Gastrocnemius medialis (tissue), 4 donors: ENCODE measurements at regions not wholly inside any gene's neighbourhood (a gene's known extent, or its start where the extent isn't known, plus 50 kb on each side); places are given as distances from the start of the nearest gene placed in this dataset.

ENCODE experiments used
- ATAC-seq, 2 donors: fragments of 150-250 bp; one replicate each; pipeline ENCODE4 v1.9.1; 2016
- DNase-seq, 2 donors: peaks; one replicate each; pipeline ENCODE4 v3.0.0-alpha.2; 2019
- H3K27ac ChIP-seq, 4 donors: fragments of 200-600 bp; sonication (generic); 1 replicate in 1 of 4; 2 replicates in 3 of 4; pipeline ENCODE4 v1.5.1; 2016 to 2018; ENCODE audit warnings: mild to moderate bottlenecking in 2 of 4, moderate library complexity in 1 of 4
- H3K27me3 ChIP-seq, 3 donors: fragments of 200-600 bp; sonication (generic) in 2 of 3; 1 replicate in 1 of 3; 2 replicates in 2 of 3; pipeline versions ENCODE4 v1.5.1 to v1.6.0; 2016 to 2019; ENCODE audit warnings: mild to moderate bottlenecking in 1 of 3, moderate library complexity in 1 of 3
- H3K36me3 ChIP-seq, 2 donors: fragments of 200-600 bp; sonication (generic) in 1 of 2; one replicate each; pipeline ENCODE4 v1.5.1; 2017 to 2018
- H3K4me1 ChIP-seq, 2 donors: fragments of 200-600 bp; sonication (generic) in 1 of 2; one replicate each; pipeline ENCODE4 v1.5.1; 2016 to 2017; ENCODE audit warnings: mild to moderate bottlenecking in 2 of 2
- H3K4me3 ChIP-seq, 4 donors: fragments of 200-600 bp; sonication (generic) in 3 of 4; 1 replicate in 1 of 4; 2 replicates in 3 of 4; pipeline ENCODE4 v1.5.1; 2016 to 2019; ENCODE audit warnings: mild to moderate bottlenecking in 2 of 4
- H3K9me3 ChIP-seq, 3 donors: fragments of 200-600 bp; sonication (generic) in 2 of 3; 1 replicate in 1 of 3; 2 replicates in 2 of 3; pipeline ENCODE4 v1.5.1; 2016 to 2019
- POLR2A ChIP-seq, 2 donors: fragments of 450-650 bp; IDR thresholded peaks; one replicate each; pipeline ENCODE4 v1.6.1; 2017; ENCODE audit warnings: antibody characterized with exemption in 2 of 2, mild to moderate bottlenecking in 2 of 2, moderate library complexity in 2 of 2
- in situ Hi-C, 4 donors: fragments of 200-750 bp; cut with MboI; loops; one replicate each; pipeline versions ENCODE4 v1.15.0 to v1.8.0; 2017; ENCODE audit warnings: low sequenced_read_pairs in 4 of 4
- intact Hi-C: fragments of 100-400 bp; cut with DNase I; formaldehyde crosslinking; loops from one replicate; pipeline ENCODE4 v1.15.1; 2023; ENCODE audit warnings: low total_unique reads
- TF ChIP-seq, protein P1 (sequence below), 5 experiments: fragments of 450-650 bp in 3 of 5; fragments of 200-600 bp in 2 of 5; sonication (generic) in 2 of 5; IDR thresholded peaks in 4 of 5; conservative IDR thresholded peaks in 1 of 5; 1 replicate in 4 of 5; 2 replicates in 1 of 5; pipeline ENCODE4 v1.5.1; 2016 to 2019; ENCODE audit warnings: antibody characterized with exemption in 5 of 5, mild to moderate bottlenecking in 3 of 5, moderate library complexity in 3 of 5

- DNase-seq (no peak), ATAC-seq (no peak)
- in situ Hi-C loops (no loop called here), intact Hi-C loops (no loop called here)
- no peak overlapping the region for H3K4me3 ChIP-seq
- H3K27ac ChIP-seq, result peak overlapping the region in 3 of 4 donors; percentile 8 to 50 (median 42)
- TF ChIP-seq, protein P1, sequence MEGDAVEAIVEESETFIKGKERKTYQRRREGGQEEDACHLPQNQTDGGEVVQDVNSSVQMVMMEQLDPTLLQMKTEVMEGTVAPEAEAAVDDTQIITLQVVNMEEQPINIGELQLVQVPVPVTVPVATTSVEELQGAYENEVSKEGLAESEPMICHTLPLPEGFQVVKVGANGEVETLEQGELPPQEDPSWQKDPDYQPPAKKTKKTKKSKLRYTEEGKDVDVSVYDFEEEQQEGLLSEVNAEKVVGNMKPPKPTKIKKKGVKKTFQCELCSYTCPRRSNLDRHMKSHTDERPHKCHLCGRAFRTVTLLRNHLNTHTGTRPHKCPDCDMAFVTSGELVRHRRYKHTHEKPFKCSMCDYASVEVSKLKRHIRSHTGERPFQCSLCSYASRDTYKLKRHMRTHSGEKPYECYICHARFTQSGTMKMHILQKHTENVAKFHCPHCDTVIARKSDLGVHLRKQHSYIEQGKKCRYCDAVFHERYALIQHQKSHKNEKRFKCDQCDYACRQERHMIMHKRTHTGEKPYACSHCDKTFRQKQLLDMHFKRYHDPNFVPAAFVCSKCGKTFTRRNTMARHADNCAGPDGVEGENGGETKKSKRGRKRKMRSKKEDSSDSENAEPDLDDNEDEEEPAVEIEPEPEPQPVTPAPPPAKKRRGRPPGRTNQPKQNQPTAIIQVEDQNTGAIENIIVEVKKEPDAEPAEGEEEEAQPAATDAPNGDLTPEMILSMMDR (IDR thresholded peaks at IDR 0.05 in 4 of 5, conservative IDR thresholded peaks at IDR 0.05 in 1 of 5), result no peak
- TF ChIP-seq POLR2A (IDR thresholded peaks at IDR 0.05), result no peak
- H3K36me3 ChIP-seq, result peaks cover 0 to 12% of the 10 kb centered on the region in 2 donors
- peaks cover 46 to 59% of the 10 kb centered on the region in 2 donors for H3K4me1 ChIP-seq
- H3K27me3 ChIP-seq, result no peaks in the 10 kb centered on the region
- H3K9me3 ChIP-seq, result no peaks in the 10 kb centered on the region
Measured at GRCh38 chr12:124495194-124495983, 72.0 kb downstream of the NCOR2 start.

DNA sequence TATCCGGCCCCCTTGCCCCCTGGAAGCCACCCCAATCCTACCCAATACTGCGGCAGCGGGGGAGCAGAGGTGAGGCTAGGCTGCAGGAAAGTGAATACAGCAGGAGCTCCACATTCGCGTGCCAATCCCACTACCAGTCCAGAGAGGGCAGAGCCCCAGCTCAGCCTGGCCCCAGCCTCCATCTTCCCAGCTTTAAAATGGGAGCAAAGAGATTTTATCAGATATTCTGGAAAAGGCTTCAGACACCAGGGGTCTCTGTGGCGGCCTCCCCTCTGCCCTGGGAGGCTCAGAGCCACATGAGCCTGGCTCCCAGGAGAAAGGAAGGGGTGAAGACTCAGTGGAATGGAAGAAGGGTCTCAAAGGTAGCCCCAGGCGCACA, 72.7 kb downstream of the NCOR2 start:
- peaks cover 39 to 53% of the 10 kb centered on the region in 2 donors for H3K4me1 ChIP-seq

DNA sequence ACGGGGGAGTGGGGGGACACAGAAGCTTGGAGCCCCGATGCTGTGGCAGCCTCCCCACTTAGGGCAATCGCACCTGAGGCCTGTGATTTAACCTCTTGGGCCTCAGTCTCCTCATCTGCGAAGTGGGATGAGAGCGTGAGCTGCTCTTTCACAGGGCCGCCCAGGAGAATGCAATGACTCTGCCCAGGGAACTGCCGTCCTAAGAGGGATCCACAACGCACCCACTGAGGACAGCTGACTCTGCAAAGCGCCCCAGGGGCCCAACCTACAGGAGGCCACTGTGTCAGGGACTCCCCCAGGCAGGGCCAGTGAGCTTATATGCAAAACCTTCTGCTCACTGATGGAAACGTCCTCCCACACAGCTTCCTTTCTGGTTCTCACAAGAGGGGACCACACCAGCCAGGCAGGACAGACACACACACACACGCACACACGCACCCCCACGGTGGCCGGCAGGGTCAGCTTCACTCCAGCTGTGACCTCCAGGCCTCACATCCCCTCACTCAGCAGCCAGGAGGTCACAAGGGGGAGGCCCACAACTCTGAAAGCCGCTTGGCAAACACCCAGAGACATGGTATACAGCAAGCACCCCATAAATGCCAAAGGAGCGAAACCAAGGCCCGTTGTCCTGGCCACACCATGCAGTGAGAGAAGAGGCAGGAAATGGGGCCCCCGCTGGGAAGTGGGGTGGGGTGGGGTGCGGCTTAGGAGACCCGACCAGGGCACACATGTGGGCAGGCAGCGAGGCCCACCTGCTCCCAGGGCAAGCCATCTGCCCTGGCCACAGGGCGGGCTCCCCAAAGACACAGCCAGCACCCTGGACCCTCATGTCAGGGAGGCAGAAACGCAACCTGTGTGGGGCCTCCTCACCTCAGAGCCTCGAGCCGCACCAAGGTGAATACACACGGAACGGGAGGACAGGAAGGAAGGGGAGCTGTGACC, 73.3 kb downstream of the NCOR2 start:
- H3K36me3 ChIP-seq, result peaks cover 0 to 12% of the 10 kb centered on the region in 2 donors
- TF ChIP-seq, protein P1 (IDR thresholded peaks at IDR 0.05 in 4 of 5, conservative IDR thresholded peaks at IDR 0.05 in 1 of 5), result no peak
- in situ Hi-C loops (no loop called here), intact Hi-C loops (no loop called here)
- H3K27ac ChIP-seq, result peak overlapping the region in 2 of 4 donors; percentile 8 to 9
- no peaks in the 10 kb centered on the region for H3K27me3 ChIP-seq
- peaks cover 35 to 51% of the 10 kb centered on the region in 2 donors for H3K4me1 ChIP-seq
- no peak overlapping the region for H3K4me3 ChIP-seq
- no peak for DNase-seq
- no peak for ATAC-seq
- no peaks in the 10 kb centered on the region for H3K9me3 ChIP-seq

More for the DNA sequence above, 72.7 kb downstream of the NCOR2 start:
- Histone ChIP-seq H3K36me3 (peaks cover 0 to 12% of the 10 kb centered on the region in 2 donors), H3K4me3 (no peak overlapping the region), H3K9me3 (no peaks in the 10 kb centered on the region), H3K27ac (no peak overlapping the region), H3K27me3 (no peaks in the 10 kb centered on the region)
- no peak for TF ChIP-seq POLR2A (IDR thresholded peaks at IDR 0.05)
- TF ChIP-seq, protein P1 (IDR thresholded peaks at IDR 0.05 in 4 of 5, conservative IDR thresholded peaks at IDR 0.05 in 1 of 5), result no peak
- intact Hi-C loops (no loop called here), in situ Hi-C loops (no loop called here)
- ATAC-seq (no peak), DNase-seq (no peak)

DNA sequence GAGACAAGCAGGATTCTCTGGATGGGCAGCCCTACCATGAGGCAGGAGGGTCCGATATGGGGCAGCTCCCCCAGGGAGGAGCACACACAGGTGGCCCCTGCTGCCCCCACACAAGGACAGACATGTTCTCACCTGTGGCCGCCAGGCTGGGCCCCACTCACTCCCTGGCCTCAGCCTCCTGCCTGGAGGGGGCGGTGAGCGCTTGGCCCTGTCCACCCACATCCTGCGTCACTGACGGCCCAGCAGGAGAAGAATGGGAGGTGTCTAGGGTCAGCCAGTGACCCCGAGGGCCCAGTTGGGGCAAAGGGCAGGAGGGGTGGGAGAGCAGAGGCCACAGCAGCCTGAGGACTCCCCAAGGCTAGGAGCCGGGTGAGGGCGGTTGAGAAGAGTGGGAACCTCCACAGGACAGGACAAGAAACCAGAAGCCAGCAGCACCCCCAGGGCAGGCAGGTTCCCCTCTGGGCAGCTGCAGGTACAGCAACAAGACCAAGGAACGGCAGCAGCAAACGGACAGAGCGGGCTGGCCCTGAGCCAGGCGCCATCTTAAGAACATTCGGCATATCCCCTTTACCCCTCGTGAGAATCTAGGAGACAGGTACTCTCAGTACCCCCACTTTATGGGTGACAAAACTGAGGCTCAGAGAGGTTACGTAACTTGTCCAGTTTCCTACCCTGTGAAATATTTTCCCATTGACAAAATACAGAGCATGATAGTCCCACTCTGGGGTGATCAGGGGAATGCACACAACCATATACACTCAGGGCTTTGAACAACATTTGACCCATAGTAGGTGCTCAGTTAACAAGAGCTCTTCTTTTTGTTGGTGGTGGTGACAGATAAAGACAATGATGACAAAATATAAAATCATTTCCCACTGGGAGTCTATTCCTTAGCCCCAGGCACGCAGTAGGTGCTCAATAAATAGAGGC, 74.3 kb downstream of the NCOR2 start:
- in situ Hi-C loops (no loop called here), intact Hi-C loops (no loop called here)
- Histone ChIP-seq H3K9me3 (no peaks in the 10 kb centered on the region), H3K36me3 (peaks cover 0 to 12% of the 10 kb centered on the region in 2 donors), H3K27me3 (no peaks in the 10 kb centered on the region), H3K27ac (peak overlapping the region; percentile 8 to 47 (median 24)), H3K4me3 (no peak overlapping the region), H3K4me1 (peaks cover 30 to 49% of the 10 kb centered on the region in 2 donors)
- ATAC-seq, result no peak
- TF ChIP-seq, protein P1 (IDR thresholded peaks at IDR 0.05 in 4 of 5, conservative IDR thresholded peaks at IDR 0.05 in 1 of 5), result no peak
- TF ChIP-seq POLR2A (IDR thresholded peaks at IDR 0.05), result no peak
- DNase-seq, result no peak
